ENCODE measurements at regions not wholly inside any gene's neighbourhood (a gene's known extent, or its start where the extent isn't known, plus 50 kb on each side); places are given as distances from the start of the nearest gene placed in this dataset.
A peak's percentile ranks its signal among the peaks of the same experiment; 100 is the strongest.

DNA sequence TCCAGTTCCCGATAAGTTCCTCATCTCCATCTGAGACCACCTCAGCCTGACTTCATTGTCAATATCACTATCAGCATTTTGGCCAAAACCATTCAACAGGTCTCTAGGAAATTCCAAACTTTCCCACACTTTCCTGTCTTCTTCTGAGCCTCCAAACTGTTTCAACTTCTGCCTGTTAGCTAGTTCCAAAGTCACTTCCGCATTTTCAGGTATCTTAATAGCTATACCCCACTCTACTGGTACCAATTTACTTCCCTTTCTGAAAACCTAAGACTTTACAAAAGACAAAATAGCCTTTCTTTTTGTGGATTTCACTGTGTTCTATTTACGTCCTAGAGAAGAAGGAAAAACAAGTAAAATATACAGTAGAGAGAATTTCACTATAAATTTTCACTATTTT lies 147.0 kb upstream of the FMN2 start:
- in situ Hi-C loops (cut with HindIII; ENCODE audit: low pct_ligation_motif_present, low sequenced_read_pairs), result no loop called here

DNA sequence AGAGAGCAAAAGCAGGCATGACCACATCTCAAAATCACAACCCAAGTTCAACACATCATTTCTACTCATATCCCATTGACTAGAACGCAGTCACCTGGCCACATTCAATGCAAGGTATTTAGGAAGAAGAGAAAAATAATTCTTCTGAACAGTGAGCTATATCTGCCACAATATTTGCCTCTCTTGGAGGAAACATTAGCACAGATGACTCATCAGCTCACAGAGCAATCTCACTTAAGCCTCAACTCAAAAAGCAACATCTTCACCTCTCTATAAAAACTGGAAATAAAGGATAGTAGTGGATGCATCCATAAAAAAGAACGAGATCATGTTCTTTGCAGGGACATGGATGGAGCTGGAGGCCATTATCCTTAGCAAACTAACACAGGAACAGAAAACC lies 143.9 kb upstream of the FMN2 start:
- no peak for DNase-seq
- no peaks in the 10 kb centered on the region for H3K36me3 ChIP-seq (replicated peaks)
- H3K27me3 ChIP-seq (replicated peaks), result no peaks in the 10 kb centered on the region
- TF ChIP-seq, protein P1, sequence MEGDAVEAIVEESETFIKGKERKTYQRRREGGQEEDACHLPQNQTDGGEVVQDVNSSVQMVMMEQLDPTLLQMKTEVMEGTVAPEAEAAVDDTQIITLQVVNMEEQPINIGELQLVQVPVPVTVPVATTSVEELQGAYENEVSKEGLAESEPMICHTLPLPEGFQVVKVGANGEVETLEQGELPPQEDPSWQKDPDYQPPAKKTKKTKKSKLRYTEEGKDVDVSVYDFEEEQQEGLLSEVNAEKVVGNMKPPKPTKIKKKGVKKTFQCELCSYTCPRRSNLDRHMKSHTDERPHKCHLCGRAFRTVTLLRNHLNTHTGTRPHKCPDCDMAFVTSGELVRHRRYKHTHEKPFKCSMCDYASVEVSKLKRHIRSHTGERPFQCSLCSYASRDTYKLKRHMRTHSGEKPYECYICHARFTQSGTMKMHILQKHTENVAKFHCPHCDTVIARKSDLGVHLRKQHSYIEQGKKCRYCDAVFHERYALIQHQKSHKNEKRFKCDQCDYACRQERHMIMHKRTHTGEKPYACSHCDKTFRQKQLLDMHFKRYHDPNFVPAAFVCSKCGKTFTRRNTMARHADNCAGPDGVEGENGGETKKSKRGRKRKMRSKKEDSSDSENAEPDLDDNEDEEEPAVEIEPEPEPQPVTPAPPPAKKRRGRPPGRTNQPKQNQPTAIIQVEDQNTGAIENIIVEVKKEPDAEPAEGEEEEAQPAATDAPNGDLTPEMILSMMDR (IDR thresholded peaks at IDR 0.05; ENCODE audit: low read depth, low read length, missing control alignments), result no peak
- no peak overlapping the region for H3K27ac ChIP-seq
- no peak overlapping the region for H3K4me3 ChIP-seq (ENCODE audit: low read depth, low read length)
- in situ Hi-C loops (cut with HindIII; ENCODE audit: low pct_ligation_motif_present, low sequenced_read_pairs), result no loop called here

More for the DNA sequence above, 147.0 kb upstream of the FMN2 start:
- Histone ChIP-seq H3K36me3 (replicated peaks) (no peaks in the 10 kb centered on the region), H3K27ac (no peak overlapping the region), H3K4me3 (ENCODE audit: low read depth, low read length) (no peak overlapping the region), H3K27me3 (replicated peaks) (no peaks in the 10 kb centered on the region)
- TF ChIP-seq, protein P1 (IDR thresholded peaks at IDR 0.05; ENCODE audit: low read depth, low read length, missing control alignments), result no peak
- DNase-seq, result no peak

DNA sequence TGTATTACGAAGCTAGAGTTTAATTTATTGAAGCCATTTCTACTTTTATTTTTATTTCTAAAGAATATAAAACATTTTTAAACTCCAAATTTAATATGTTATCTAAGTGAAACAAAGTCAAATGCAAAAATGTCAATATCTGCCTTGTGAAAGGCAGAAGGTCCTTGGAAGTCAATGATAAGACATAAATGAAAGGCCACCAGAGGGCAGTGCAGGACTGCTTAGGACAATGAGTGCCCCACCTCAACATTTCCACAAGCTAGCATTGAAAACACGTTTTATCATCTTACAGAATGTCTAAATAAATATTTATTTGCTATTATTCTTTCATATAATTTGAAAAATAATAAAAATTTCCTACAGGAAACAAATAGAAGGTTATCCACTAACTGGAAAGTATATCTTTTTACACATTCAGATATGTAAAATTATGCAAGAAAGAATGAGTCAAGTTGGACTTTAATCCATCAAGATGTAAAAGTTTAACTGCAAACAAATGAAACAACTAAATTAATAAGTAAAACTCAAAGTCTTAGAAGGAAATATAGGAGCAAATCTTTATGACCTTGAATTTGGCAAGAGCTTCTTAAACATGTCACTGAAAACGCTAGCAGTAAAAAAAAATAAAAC lies 140.1 kb upstream of the FMN2 start:
- no peaks in the 10 kb centered on the region for H3K27me3 ChIP-seq (replicated peaks)
- no peaks in the 10 kb centered on the region for H3K36me3 ChIP-seq (replicated peaks)
- in situ Hi-C loops (cut with HindIII; ENCODE audit: low pct_ligation_motif_present, low sequenced_read_pairs), result no loop called here
- DNase-seq, result peak; percentile 75
- no peak overlapping the region for H3K27ac ChIP-seq
- TF ChIP-seq, protein P1 (IDR thresholded peaks at IDR 0.05; ENCODE audit: low read depth, low read length, missing control alignments), result peak; percentile 80
- H3K4me3 ChIP-seq (ENCODE audit: low read depth, low read length), result no peak overlapping the region

DNA sequence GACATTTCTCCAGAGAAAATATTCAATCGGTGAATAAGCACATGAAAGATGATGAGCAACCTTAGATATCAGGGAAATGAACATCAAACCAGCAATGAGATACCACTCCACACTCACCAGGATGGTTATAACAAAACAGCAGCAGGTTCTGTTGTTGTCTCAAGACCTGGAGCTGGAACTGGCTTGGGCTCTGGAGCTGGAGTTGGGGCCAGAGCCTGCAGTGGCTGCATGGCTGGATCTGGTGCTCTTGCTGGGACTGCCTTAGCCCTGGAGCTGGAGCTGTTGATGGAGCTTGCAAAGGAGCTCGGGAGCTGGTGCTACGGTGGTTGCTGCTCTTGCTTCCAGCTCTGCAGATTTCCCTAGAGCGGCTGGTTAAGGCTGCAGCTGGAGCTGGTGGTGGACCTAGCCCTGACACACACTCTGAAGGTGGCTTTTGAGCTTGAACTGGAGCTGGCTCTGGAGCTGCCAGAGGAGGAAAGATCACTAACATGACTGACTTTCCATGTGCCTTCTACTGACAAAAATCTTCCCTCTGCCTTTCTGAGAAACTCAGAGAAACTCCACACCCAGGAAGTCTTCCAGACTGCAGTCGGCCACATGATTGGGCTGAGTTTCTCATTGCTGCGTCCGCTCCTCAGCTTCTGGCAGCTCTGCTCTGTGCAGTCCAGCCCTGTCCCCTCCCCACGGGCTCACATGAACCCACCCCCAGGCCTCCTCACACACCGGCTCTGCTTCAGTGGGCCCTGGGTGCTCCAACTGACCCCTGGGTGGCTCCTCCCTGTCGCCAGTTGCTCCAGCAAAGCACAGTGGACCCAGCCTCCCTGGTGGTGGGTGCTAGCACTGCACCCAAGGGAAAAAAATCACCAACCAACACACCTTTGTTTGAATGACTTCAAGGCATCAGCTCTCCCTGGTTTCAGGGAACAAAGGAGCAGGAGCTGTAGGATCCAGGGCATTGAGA lies 139.1 kb upstream of the FMN2 start:
- DNase-seq, result peak; percentile 10
- H3K27me3 ChIP-seq (replicated peaks), result no peaks in the 10 kb centered on the region
- in situ Hi-C loops (cut with HindIII; ENCODE audit: low pct_ligation_motif_present, low sequenced_read_pairs), result no loop called here
- H3K4me3 ChIP-seq (ENCODE audit: low read depth, low read length), result no peak overlapping the region
- H3K27ac ChIP-seq, result no peak overlapping the region
- TF ChIP-seq, protein P1 (IDR thresholded peaks at IDR 0.05; ENCODE audit: low read depth, low read length, missing control alignments), result peak; percentile 80
- H3K36me3 ChIP-seq (replicated peaks), result no peaks in the 10 kb centered on the region

DNA sequence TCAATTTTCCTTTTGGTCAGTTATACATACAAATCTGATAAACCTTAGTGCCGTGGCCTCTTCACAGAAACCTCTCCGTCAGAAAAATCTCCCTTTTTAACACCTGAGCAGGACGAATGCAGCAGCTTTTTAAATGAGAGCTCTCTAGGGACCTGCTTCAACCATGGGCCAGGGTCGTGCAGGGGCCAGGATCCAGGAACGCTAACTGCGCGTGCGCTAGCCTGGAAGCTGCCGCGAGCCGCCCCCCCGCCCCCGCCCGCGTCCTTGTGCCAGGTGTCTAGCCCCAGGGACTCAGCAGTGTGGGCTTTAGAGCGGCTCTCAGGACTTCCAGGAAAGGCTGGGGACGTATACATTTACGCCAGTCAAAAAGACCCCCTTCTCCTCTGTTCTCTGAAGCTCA lies 136.8 kb upstream of the FMN2 start:
- in situ Hi-C loops (cut with HindIII; ENCODE audit: low pct_ligation_motif_present, low sequenced_read_pairs), result no loop called here
- no peaks in the 10 kb centered on the region for H3K27me3 ChIP-seq (replicated peaks)
- no peaks in the 10 kb centered on the region for H3K36me3 ChIP-seq (replicated peaks)
- H3K27ac ChIP-seq, result no peak overlapping the region
- TF ChIP-seq, protein P1 (IDR thresholded peaks at IDR 0.05; ENCODE audit: low read depth, low read length, missing control alignments), result no peak
- DNase-seq, result no peak
- H3K4me3 ChIP-seq (ENCODE audit: low read depth, low read length), result no peak overlapping the region
